ENCODE measurements at regions not wholly inside any gene's neighbourhood (a gene's known extent, or its start where the extent isn't known, plus 50 kb on each side); places are given as distances from the start of the nearest gene placed in this dataset.

DNA sequence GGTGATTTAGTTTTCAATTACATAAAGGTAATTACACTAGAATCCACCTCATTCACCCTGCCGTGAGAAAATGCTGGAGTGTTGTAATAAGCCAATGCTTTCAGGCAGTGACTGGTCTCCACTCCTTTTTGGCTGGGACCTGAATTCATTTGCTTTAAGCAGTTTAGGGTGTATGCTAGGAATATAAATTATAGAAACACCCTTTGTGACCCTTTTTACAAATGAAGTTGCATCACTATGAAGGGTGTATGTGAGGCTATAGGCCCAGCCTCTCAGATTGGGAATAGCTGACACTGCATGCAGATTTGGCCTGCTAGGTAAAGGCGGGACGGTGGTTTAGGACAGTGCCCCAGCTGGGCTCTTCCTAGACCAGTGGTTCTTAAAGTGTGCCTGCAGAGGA lies 50.8 kb upstream of the NFE2L2 start:
- TF ChIP-seq, protein P1, sequence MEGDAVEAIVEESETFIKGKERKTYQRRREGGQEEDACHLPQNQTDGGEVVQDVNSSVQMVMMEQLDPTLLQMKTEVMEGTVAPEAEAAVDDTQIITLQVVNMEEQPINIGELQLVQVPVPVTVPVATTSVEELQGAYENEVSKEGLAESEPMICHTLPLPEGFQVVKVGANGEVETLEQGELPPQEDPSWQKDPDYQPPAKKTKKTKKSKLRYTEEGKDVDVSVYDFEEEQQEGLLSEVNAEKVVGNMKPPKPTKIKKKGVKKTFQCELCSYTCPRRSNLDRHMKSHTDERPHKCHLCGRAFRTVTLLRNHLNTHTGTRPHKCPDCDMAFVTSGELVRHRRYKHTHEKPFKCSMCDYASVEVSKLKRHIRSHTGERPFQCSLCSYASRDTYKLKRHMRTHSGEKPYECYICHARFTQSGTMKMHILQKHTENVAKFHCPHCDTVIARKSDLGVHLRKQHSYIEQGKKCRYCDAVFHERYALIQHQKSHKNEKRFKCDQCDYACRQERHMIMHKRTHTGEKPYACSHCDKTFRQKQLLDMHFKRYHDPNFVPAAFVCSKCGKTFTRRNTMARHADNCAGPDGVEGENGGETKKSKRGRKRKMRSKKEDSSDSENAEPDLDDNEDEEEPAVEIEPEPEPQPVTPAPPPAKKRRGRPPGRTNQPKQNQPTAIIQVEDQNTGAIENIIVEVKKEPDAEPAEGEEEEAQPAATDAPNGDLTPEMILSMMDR (IDR thresholded peaks at IDR 0.05 in 4 of 5, conservative IDR thresholded peaks at IDR 0.05 in 1 of 5) = no peak
- no peak for TF ChIP-seq POLR2A (IDR thresholded peaks at IDR 0.05)

Data from gastrocnemius medialis (tissue), 4 donors.